ENCODE measurements at regions not wholly inside any gene's neighbourhood (a gene's known extent, or its start where the extent isn't known, plus 50 kb on each side); places are given as distances from the start of the nearest gene placed in this dataset.

DNA sequence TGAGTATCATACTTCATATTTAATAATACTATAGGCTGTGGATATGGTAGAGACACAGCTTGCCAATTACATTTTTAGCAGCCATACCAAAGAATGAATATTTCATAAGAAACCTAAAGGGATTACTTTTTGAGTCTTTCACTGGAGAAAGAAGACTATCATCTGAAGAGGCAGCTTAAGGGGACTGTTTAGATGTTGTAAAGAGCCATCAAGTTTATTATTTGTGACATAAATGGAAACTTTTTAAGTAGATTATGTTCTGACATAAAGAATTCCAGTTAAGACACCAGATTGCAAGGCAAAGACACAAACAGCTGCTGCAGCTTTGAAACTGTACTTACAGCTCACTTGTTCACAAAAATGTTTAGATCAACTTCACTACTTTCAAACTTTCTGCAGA, 429.4 kb downstream of the TFAP2A start:
- DNase-seq (ENCODE audit: low spot score) (no peak), ATAC-seq (no peak), FAIRE-seq (no peak)
- Histone ChIP-seq H2AFZ (ENCODE audit: low read length) (no peak overlapping the region), H3K27ac (ENCODE audit: extremely low read length, insufficient read depth, low read length) (no peak overlapping the region), H3K27me3 (ENCODE audit: control insufficient read depth in 1 of 2, insufficient read depth in 2 of 2, low read length in 2 of 2) (no peaks in the 10 kb centered on the region), H3K4me1 (ENCODE audit: insufficient read depth, low read length) (no peaks in the 10 kb centered on the region), H3K36me3 (replicated peaks in 1 of 2; ENCODE audit: control insufficient read depth in 1 of 2, insufficient read depth in 2 of 2, low read length in 2 of 2) (no peaks in the 10 kb centered on the region), H3K9me3 (ENCODE audit: low read length) (peaks cover 3% of the 10 kb centered on the region; the same call in 1 of the 2 replicates), H4K20me1 (ENCODE audit: insufficient read depth, low read length) (no peaks in the 10 kb centered on the region), H3K9ac (ENCODE audit: insufficient read depth, low read depth, low read length) (no peak overlapping the region), H3K79me2 (ENCODE audit: insufficient read depth, low read length) (no peaks in the 10 kb centered on the region), H3K4me2 (ENCODE audit: low read depth, low read length) (no peak overlapping the region), H3K4me3 (replicated peaks in 1 of 3; ENCODE audit: insufficient read depth in 1 of 3, low read depth in 2 of 3, low read length in 3 of 3) (no peak overlapping the region)
- no TSS peak for BruUV-seq (replicated peaks)
- CTCF ChIA-PET (ENCODE audit: low intra/inter-chr PET ratio, low total read pairs), result no interaction called here
- in situ Hi-C loops (cut with HindIII; ENCODE audit: extremely low pct_ligation_motif_present, low pct_unique_long_range_greater_than_20kb) (no loop called here), intact Hi-C loops (cut with micrococcal nuclease; ENCODE audit: unreplicated experiment) (no loop called here)
- TF ChIP-seq SAP130 (CRISPR knock-in tag; IDR thresholded peaks at IDR 0.05; ENCODE audit: low read depth) (no peak), ZNF564 (CRISPR knock-in tag; IDR thresholded peaks at IDR 0.05) (no peak)
- TF ChIP-seq, protein P1, sequence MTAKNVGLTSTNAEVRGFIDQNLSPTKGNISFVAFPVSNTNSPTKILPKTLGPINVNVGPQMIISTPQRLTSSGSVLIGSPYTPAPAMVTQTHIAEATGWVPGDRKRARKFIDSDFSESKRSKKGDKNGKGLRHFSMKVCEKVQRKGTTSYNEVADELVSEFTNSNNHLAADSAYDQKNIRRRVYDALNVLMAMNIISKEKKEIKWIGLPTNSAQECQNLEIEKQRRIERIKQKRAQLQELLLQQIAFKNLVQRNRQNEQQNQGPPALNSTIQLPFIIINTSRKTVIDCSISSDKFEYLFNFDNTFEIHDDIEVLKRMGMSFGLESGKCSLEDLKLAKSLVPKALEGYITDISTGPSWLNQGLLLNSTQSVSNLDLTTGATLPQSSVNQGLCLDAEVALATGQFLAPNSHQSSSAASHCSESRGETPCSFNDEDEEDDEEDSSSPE (CRISPR knock-in tag; IDR thresholded peaks at IDR 0.05), result no peak
- POLR2A ChIA-PET, result no interaction called here

DNA sequence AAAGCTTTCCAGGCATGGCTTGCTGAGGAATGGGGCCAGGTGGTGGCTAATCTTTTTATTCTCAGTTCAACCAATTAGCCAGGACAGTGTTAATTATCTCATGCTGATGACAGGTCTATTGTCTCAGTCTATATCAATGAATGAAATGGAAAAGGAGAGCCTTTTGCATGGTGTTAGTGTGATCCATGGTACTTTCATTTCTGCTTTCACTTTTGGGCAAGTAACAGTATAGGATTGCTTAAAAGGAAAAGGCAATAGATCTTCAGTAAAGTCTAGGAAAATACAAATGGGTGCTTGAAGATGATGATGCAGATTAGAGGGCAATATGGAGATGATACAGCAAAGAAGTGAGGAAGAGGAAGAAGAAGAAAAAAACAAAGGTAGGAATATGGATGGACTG, 430.3 kb downstream of the TFAP2A start:
- H3K79me2 ChIP-seq (ENCODE audit: insufficient read depth, low read length), result no peaks in the 10 kb centered on the region
- no peak overlapping the region for H3K9ac ChIP-seq (ENCODE audit: insufficient read depth, low read depth, low read length)
- no peaks in the 10 kb centered on the region for H4K20me1 ChIP-seq (ENCODE audit: insufficient read depth, low read length)
- DNase-seq (ENCODE audit: low spot score) (no peak), FAIRE-seq (no peak), ATAC-seq (no peak)
- H3K4me2 ChIP-seq (ENCODE audit: low read depth, low read length), result no peak overlapping the region
- no peak overlapping the region for H3K27ac ChIP-seq (ENCODE audit: extremely low read length, insufficient read depth, low read length)
- H3K27me3 ChIP-seq (ENCODE audit: control insufficient read depth in 1 of 2, insufficient read depth in 2 of 2, low read length in 2 of 2), result no peaks in the 10 kb centered on the region
- peaks cover 3% of the 10 kb centered on the region; the same call in 1 of the 2 replicates for H3K9me3 ChIP-seq (ENCODE audit: low read length)
- intact Hi-C loops (cut with micrococcal nuclease; ENCODE audit: unreplicated experiment), result no loop called here
- H3K36me3 ChIP-seq (replicated peaks in 1 of 2; ENCODE audit: control insufficient read depth in 1 of 2, insufficient read depth in 2 of 2, low read length in 2 of 2), result no peaks in the 10 kb centered on the region
- H3K4me3 ChIP-seq (replicated peaks in 1 of 3; ENCODE audit: insufficient read depth in 1 of 3, low read depth in 2 of 3, low read length in 3 of 3), result no peak overlapping the region
- ChIA-PET CTCF (ENCODE audit: low intra/inter-chr PET ratio, low total read pairs) (no interaction called here), POLR2A (no interaction called here)
- BruUV-seq (replicated peaks), result no TSS peak
- H2AFZ ChIP-seq (ENCODE audit: low read length), result no peak overlapping the region
- H3K4me1 ChIP-seq (ENCODE audit: insufficient read depth, low read length), result no peaks in the 10 kb centered on the region
- in situ Hi-C loops (cut with HindIII; ENCODE audit: extremely low pct_ligation_motif_present, low pct_unique_long_range_greater_than_20kb), result no loop called here
- TF ChIP-seq SMYD3 (CRISPR knock-in tag; IDR thresholded peaks at IDR 0.05) (no peak), ZNF530 (CRISPR knock-in tag; IDR thresholded peaks at IDR 0.05; ENCODE audit: low read depth) (no peak), FOXP1 (IDR thresholded peaks at IDR 0.05) (no peak), FOXP1 (CRISPR knock-in tag; IDR thresholded peaks at IDR 0.05) (no peak), ATF7 (IDR thresholded peaks at IDR 0.05) (no peak), ATF7 (CRISPR knock-in tag; IDR thresholded peaks at IDR 0.05) (no peak), RBM22 (optimal IDR thresholded peaks at IDR 0.05; ENCODE audit: low read length) (no peak), MYNN (CRISPR knock-in tag; IDR thresholded peaks at IDR 0.05; ENCODE audit: low read depth) (no peak), POLR2A (IDR thresholded peaks at IDR 0.05; ENCODE audit: insufficient read depth in 1 of 2, low read depth in 2 of 2, low read length in 2 of 2) (no peak), ZFY (CRISPR knock-in tag; IDR thresholded peaks at IDR 0.05) (no peak), NONO (IDR thresholded peaks at IDR 0.05) (no peak), NONO (CRISPR knock-in tag; conservative IDR thresholded peaks at IDR 0.05) (no peak), MBNL3 (CRISPR knock-in tag; conservative IDR thresholded peaks at IDR 0.05) (no peak), NFRKB (IDR thresholded peaks at IDR 0.05) (no peak)
- TF ChIP-seq, protein P2, sequence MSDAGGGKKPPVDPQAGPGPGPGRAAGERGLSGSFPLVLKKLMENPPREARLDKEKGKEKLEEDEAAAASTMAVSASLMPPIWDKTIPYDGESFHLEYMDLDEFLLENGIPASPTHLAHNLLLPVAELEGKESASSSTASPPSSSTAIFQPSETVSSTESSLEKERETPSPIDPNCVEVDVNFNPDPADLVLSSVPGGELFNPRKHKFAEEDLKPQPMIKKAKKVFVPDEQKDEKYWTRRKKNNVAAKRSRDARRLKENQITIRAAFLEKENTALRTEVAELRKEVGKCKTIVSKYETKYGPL (CRISPR knock-in tag; IDR thresholded peaks at IDR 0.05), result no peak
- TF ChIP-seq, protein P3, sequence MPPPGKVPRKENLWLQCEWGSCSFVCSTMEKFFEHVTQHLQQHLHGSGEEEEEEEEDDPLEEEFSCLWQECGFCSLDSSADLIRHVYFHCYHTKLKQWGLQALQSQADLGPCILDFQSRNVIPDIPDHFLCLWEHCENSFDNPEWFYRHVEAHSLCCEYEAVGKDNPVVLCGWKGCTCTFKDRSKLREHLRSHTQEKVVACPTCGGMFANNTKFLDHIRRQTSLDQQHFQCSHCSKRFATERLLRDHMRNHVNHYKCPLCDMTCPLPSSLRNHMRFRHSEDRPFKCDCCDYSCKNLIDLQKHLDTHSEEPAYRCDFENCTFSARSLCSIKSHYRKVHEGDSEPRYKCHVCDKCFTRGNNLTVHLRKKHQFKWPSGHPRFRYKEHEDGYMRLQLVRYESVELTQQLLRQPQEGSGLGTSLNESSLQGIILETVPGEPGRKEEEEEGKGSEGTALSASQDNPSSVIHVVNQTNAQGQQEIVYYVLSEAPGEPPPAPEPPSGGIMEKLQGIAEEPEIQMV (CRISPR knock-in tag; IDR thresholded peaks at IDR 0.05; ENCODE audit: low read depth), result no peak

Measured in HepG2 (cell line).